ENCODE measurements at regions not wholly inside any gene's neighbourhood (a gene's known extent, or its start where the extent isn't known, plus 50 kb on each side); places are given as distances from the start of the nearest gene placed in this dataset.
"Not testable (repeated sequence)": the region's sequence is repeated elsewhere in the genome, so short reads cannot be mapped to it uniquely, and the experiment has no call there.

- no peaks in the 10 kb centered on the region for H3K36me3 Mint-ChIP-seq (ENCODE audit: low read depth)
- H3K27ac Mint-ChIP-seq: no peak overlapping the region
- 75 to 83% methylated on average over 1 of the region's 1 CpG for WGBS, 2 experiments (ENCODE audit: insufficient coverage in 1 of 2, insufficient read length in 1 of 2)
- no peak overlapping the region for H3K4me3 Mint-ChIP-seq
- no peak overlapping the region for H3K4me3 ChIP-seq (ENCODE audit: low read length)
- no peak overlapping the region for H3K27ac ChIP-seq (ENCODE audit: low read depth, low read length)
- H3K27me3 ChIP-seq (ENCODE audit: control insufficient read depth, insufficient read depth, low read length, poor library complexity, severe bottlenecking): no peaks in the 10 kb centered on the region
- peaks cover 19% of the 10 kb centered on the region for H3K4me1 ChIP-seq (ENCODE audit: control insufficient read depth, insufficient read depth, low read length)
- no peak for TF ChIP-seq CTCF (conservative IDR thresholded peaks at IDR 0.05)
- peaks cover 11% of the 10 kb centered on the region for H3K9me3 ChIP-seq (ENCODE audit: control insufficient read depth, low read length)
- no peaks in the 10 kb centered on the region for H3K36me3 ChIP-seq (ENCODE audit: control insufficient read depth, insufficient read depth, low read length)
- no peaks in the 10 kb centered on the region for H3K27me3 Mint-ChIP-seq (ENCODE audit: insufficient read depth)
- peaks cover 4% of the 10 kb centered on the region for H3K9me3 Mint-ChIP-seq
- H3K4me1 Mint-ChIP-seq: peaks cover 52% of the 10 kb centered on the region
- DNase-seq: no peak
- no peak overlapping the region for H3K9ac ChIP-seq (ENCODE audit: extremely low read depth, low read length, poor library complexity, severe bottlenecking)
These were observed 370.7 kb upstream of the MEX3C start for GRCh38 chr18:51568151-51568550.

- H3K27ac Mint-ChIP-seq: no peak overlapping the region
- H3K27me3 Mint-ChIP-seq (ENCODE audit: insufficient read depth): no peaks in the 10 kb centered on the region
- no peak overlapping the region for H3K4me3 Mint-ChIP-seq
- H3K36me3 Mint-ChIP-seq (ENCODE audit: low read depth): no peaks in the 10 kb centered on the region
- H3K9ac ChIP-seq (ENCODE audit: extremely low read depth, low read length, poor library complexity, severe bottlenecking): no peak overlapping the region
- peaks cover 11% of the 10 kb centered on the region for H3K9me3 ChIP-seq (ENCODE audit: control insufficient read depth, low read length)
- H3K27me3 ChIP-seq (ENCODE audit: control insufficient read depth, insufficient read depth, low read length, poor library complexity, severe bottlenecking): no peaks in the 10 kb centered on the region
- H3K4me1 Mint-ChIP-seq: peaks cover 42% of the 10 kb centered on the region
- DNase-seq: no peak
- no peak for TF ChIP-seq CTCF (conservative IDR thresholded peaks at IDR 0.05)
- no peak overlapping the region for H3K4me3 ChIP-seq (ENCODE audit: low read length)
- H3K9me3 Mint-ChIP-seq: peaks cover 4% of the 10 kb centered on the region
- 77 to 86% methylated on average over 2 of the region's 2 CpGs for WGBS, 2 experiments (ENCODE audit: insufficient coverage in 1 of 2, insufficient read length in 1 of 2)
- no peaks in the 10 kb centered on the region for H3K36me3 ChIP-seq (ENCODE audit: control insufficient read depth, insufficient read depth, low read length)
- no peak overlapping the region for H3K27ac ChIP-seq (ENCODE audit: low read depth, low read length)
- peaks cover 18% of the 10 kb centered on the region for H3K4me1 ChIP-seq (ENCODE audit: control insufficient read depth, insufficient read depth, low read length)
These were observed 371.7 kb upstream of the MEX3C start for GRCh38 chr18:51569153-51569552.

GRCh38 chr18:51569561-51569960 is 372.1 kb upstream of the MEX3C start:
- TF ChIP-seq CTCF (conservative IDR thresholded peaks at IDR 0.05): no peak
- H3K4me3 Mint-ChIP-seq: no peak overlapping the region
- peak; percentile 56 for DNase-seq
- H3K36me3 ChIP-seq (ENCODE audit: control insufficient read depth, insufficient read depth, low read length): no peaks in the 10 kb centered on the region
- no peak overlapping the region for H3K9ac ChIP-seq (ENCODE audit: extremely low read depth, low read length, poor library complexity, severe bottlenecking)
- no peak overlapping the region for H3K27ac Mint-ChIP-seq
- peaks cover 6% of the 10 kb centered on the region for H3K9me3 Mint-ChIP-seq
- no peaks in the 10 kb centered on the region for H3K27me3 ChIP-seq (ENCODE audit: control insufficient read depth, insufficient read depth, low read length, poor library complexity, severe bottlenecking)
- H3K9me3 ChIP-seq (ENCODE audit: control insufficient read depth, low read length): peaks cover 11% of the 10 kb centered on the region
- no peak overlapping the region for H3K4me3 ChIP-seq (ENCODE audit: low read length)
- peaks cover 38% of the 10 kb centered on the region for H3K4me1 Mint-ChIP-seq
- WGBS, 2 experiments (ENCODE audit: insufficient coverage in 1 of 2, insufficient read length in 1 of 2): 68% methylated on average over 2 of the region's 2 CpGs; no CpG with 5 or more reads in 1 of the 2 experiments
- H3K27ac ChIP-seq (ENCODE audit: low read depth, low read length): no peak overlapping the region
- H3K36me3 Mint-ChIP-seq (ENCODE audit: low read depth): no peaks in the 10 kb centered on the region
- H3K27me3 Mint-ChIP-seq (ENCODE audit: insufficient read depth): no peaks in the 10 kb centered on the region
- H3K4me1 ChIP-seq (ENCODE audit: control insufficient read depth, insufficient read depth, low read length): peaks cover 17% of the 10 kb centered on the region

GRCh38 chr18:51570071-51570470 is 372.6 kb upstream of the MEX3C start:
- WGBS, 2 experiments (ENCODE audit: insufficient coverage in 1 of 2, insufficient read length in 1 of 2): 22% methylated on average over 4 of the region's 4 CpGs; no CpG with 5 or more reads in 1 of the 2 experiments

DNA sequence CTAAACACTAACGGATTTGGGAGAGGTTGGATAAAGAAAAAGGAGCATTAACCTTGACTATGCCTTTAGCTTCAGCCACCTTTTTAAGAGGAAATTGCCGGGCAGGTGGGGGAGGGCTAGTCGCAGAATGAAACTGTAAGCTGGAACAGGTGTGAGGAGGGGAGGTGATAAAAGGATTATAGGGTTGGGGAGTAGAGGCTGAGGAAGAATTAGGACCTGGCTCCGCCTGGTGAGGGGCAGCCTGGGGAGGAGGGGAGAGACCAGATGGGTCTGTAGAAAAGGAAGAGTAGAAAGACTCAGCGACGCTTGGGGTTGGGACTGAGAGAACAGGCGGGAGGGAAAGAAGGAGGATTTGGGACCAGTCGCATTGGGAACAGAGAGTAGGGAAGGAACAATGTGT is 376.4 kb upstream of the MEX3C start:
- not testable (repeated sequence) for H3K36me3 Mint-ChIP-seq (ENCODE audit: low read depth); H3K27me3 ChIP-seq (ENCODE audit: control insufficient read depth, insufficient read depth, low read length, poor library complexity, severe bottlenecking); H3K9me3 Mint-ChIP-seq; H3K27me3 Mint-ChIP-seq (ENCODE audit: insufficient read depth); H3K27ac Mint-ChIP-seq; H3K27ac ChIP-seq (ENCODE audit: low read depth, low read length); H3K4me3 Mint-ChIP-seq
- peaks cover 18% of the 10 kb centered on the region for H3K4me1 Mint-ChIP-seq
- peaks cover 20% of the 10 kb centered on the region for H3K36me3 ChIP-seq (ENCODE audit: control insufficient read depth, insufficient read depth, low read length)
- H3K4me3 ChIP-seq (ENCODE audit: low read length): peak overlapping the region; percentile 77
- peaks cover 28% of the 10 kb centered on the region for H3K9me3 ChIP-seq (ENCODE audit: control insufficient read depth, low read length)
- peaks cover 17% of the 10 kb centered on the region for H3K4me1 ChIP-seq (ENCODE audit: control insufficient read depth, insufficient read depth, low read length)
- peak overlapping the region; percentile 3 for H3K9ac ChIP-seq (ENCODE audit: extremely low read depth, low read length, poor library complexity, severe bottlenecking)
- DNase-seq: peak; percentile 66
- 51% methylated on average over 7 of the region's 8 CpGs; no CpG with 5 or more reads in 1 of the 2 experiments for WGBS, 2 experiments (ENCODE audit: insufficient coverage in 1 of 2, insufficient read length in 1 of 2)

More at GRCh38 chr18:51570071-51570470, 372.6 kb upstream of the MEX3C start:
- H3K4me1 Mint-ChIP-seq: peaks cover 34% of the 10 kb centered on the region
- not testable (repeated sequence) for H3K27ac ChIP-seq (ENCODE audit: low read depth, low read length); H3K4me3 ChIP-seq (ENCODE audit: low read length); H3K27ac Mint-ChIP-seq; H3K36me3 ChIP-seq (ENCODE audit: control insufficient read depth, insufficient read depth, low read length); H3K36me3 Mint-ChIP-seq (ENCODE audit: low read depth); H3K9me3 Mint-ChIP-seq; H3K4me3 Mint-ChIP-seq; H3K9ac ChIP-seq (ENCODE audit: extremely low read depth, low read length, poor library complexity, severe bottlenecking); H3K27me3 ChIP-seq (ENCODE audit: control insufficient read depth, insufficient read depth, low read length, poor library complexity, severe bottlenecking); H3K27me3 Mint-ChIP-seq (ENCODE audit: insufficient read depth)
- DNase-seq: peak; percentile 69
- H3K9me3 ChIP-seq (ENCODE audit: control insufficient read depth, low read length): peaks cover 14% of the 10 kb centered on the region
- peaks cover 16% of the 10 kb centered on the region for H3K4me1 ChIP-seq (ENCODE audit: control insufficient read depth, insufficient read depth, low read length)
